Astrocyte of the spinal cord (primary cell): ENCODE measurements at regions not wholly inside any gene's neighbourhood (a gene's known extent, or its start where the extent isn't known, plus 50 kb on each side); places are given as distances from the start of the nearest gene placed in this dataset.
"Not testable (repeated sequence)": the region's sequence is repeated elsewhere in the genome, so short reads cannot be mapped to it uniquely, and the experiment has no call there.

Experiments used
- DNase-seq: peaks from one replicate; pipeline ENCODE4 v3.0.0; 2011; ENCODE audit warnings: low read depth, low spot score
- H3K4me3 ChIP-seq: 2 replicates; pipeline ENCODE4 v1.5.1; 2011; ENCODE audit warnings: low read depth, mild to moderate bottlenecking, low read length, moderate library complexity
- CTCF ChIP-seq: IDR thresholded peaks from 2 replicates; pipeline ENCODE4 v1.5.1; 2012; ENCODE audit warnings: low read depth, mild to moderate bottlenecking, low read length, inconsistent platforms
- in situ Hi-C: cut with HindIII; loops from 2 replicates; pipeline ENCODE4 v1.10.0; 2017; ENCODE audit warnings: low sequenced_read_pairs

DNA sequence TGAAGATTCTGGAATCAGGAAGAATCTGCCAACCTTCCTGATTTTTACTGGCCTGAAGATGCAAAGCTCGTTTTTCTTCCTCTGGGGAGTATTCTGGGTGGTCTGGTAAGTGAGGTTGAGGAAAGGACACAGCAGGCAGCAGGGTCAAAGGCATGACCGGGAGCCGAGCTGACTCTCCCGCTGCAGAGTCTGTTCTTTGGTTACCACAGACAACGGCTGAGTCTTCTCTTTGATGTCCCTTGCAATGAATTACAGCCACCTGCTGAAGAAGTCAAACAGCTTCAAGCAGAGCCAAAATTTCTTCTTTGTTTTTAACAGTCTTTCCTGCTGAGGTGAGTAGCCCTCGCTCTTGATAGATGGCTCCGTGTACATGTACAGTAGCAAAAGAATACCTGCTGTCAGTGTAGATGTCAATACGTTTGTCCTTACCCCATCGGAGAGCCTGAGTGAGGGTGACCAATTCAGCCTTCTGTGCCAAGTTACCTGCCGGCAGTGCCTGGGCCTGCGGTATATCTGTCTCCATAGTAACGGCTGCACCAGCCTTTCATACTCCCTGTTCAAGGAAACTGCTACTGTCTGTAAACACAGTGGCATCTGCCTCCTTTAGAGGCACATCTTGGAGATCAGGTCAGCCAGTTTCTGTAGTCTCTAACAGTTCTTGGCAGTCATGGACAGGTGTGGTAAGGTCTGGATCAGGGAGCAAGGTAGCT lies 76.4 kb downstream of the PRR15 start:
- DNase-seq, result no peak
- in situ Hi-C loops, result no loop called here
- no peak for TF ChIP-seq CTCF
- no peak overlapping the region for H3K4me3 ChIP-seq

DNA sequence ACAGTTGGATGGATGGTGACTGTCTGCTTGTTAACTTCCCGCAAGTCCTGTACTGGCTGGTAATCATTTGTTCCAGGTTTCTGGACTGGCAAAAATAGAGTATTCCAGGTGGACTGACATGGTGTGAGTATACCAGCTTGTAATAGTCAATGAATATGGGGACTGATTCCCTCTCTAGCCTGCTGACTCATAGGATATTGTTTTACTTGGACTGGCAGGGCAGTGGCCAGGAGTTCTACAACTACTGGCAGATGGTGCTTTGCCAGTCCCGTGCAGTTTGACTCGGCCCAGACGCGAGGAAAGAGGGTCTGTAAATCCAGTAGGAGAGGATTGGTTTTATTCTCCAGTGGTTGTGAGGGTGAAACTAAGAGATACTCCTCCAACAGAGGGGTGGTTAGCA lies 78.0 kb downstream of the PRR15 start:
- TF ChIP-seq CTCF, result no peak
- in situ Hi-C loops, result no loop called here
- DNase-seq, result peak; percentile 16

GRCh38 chr7:29642494-29643155 lies 79.0 kb downstream of the PRR15 start:
- in situ Hi-C loops, result no loop called here
- peak; percentile 4 for DNase-seq
- no peak overlapping the region for H3K4me3 ChIP-seq
- no peak for TF ChIP-seq CTCF

More for the DNA sequence above, 78.0 kb downstream of the PRR15 start:
- H3K4me3 ChIP-seq, result no peak overlapping the region

- H3K4me3 ChIP-seq, DNase-seq, in situ Hi-C loops: not testable (repeated sequence)
These were observed 82.5 kb downstream of the PRR15 start for GRCh38 chr7:29646116-29646515.

DNA sequence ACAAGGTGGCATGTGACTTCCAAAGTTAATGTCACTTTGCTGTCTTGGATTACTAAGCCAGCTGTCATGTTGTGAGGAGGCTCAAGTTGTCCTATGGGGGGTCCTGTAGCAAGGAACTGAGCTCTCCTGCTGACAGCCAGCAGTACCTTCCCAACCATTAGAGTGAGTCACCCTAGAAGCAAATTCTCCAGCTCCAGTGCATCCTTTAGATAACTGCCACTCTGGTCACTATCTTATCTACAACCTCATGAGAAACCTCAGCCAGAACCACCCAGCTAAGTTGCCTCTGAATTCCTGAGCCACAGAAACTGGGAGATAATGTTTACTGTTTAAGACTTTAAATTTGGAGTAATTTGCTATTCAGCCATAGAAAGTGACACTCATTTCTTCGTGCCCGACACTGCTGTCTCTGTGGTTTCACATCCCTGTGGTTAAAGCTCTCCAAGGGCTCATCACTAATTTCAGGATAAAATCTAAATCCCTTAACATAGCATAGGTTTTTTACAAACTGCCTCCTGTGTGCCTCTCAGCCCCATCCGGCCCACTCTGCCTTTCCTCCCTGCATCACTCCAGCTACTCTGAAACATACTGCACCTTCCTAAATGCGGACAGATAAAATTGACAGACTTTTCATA lies 83.5 kb downstream of the PRR15 start:
- TF ChIP-seq CTCF, result no peak
- in situ Hi-C loops, result no loop called here
- no peak for DNase-seq
- no peak overlapping the region for H3K4me3 ChIP-seq

- DNase-seq, H3K4me3 ChIP-seq, in situ Hi-C loops: not testable (repeated sequence)
These were observed 84.1 kb downstream of the PRR15 start for GRCh38 chr7:29647691-29648210.

GRCh38 chr7:29649028-29649716 lies 85.5 kb downstream of the PRR15 start:
- in situ Hi-C loops, result no loop called here
- no peak for DNase-seq
- no peak overlapping the region for H3K4me3 ChIP-seq
- TF ChIP-seq CTCF, result no peak
